Heart left ventricle (tissue), 13 donors: ENCODE measurements at regions not wholly inside any gene's neighbourhood (a gene's known extent, or its start where the extent isn't known, plus 50 kb on each side); places are given as distances from the start of the nearest gene placed in this dataset.

Source experiments
- POLR2A ChIP-seq, 2 donors: fragments of 450-650 bp; IDR thresholded peaks; one replicate each; pipeline ENCODE4 v1.6.1; 2017; ENCODE audit warnings: antibody characterized with exemption in 2 of 2, mild to moderate bottlenecking in 2 of 2, moderate library complexity in 2 of 2
- TF ChIP-seq, protein P1 (sequence below), 12 donors: fragments of 200-600 bp; sonication (generic) in 4 of 12; IDR thresholded peaks; one replicate each; pipeline versions ENCODE4 v1.5.0 to v1.8.0; 2018 to 2022; ENCODE audit warnings: antibody characterized with exemption in 12 of 12, mild to moderate bottlenecking in 5 of 12
- donor health status: ischemic (EF 13 %, LVEDD 7.1; RV severe dilation, severe dysfunction).
- donor health status: DM: no; HTN: yes; CAD: no.
- donor health status: DM: no; HTN: no; CAD: no.
- donor health status: ischemic (EF 25% LVEDD 6.9; RV normal size, moderate dysfunction).
- donor health status: ischemic (EF 25% LVEDD 5.7; RV mildly dilated, moderate dysfunction).
- donor health status: ischemic (EF 35%, LVEDD 5.7; RV mildly dilated, moderate dysfunction).
- donor health status: nonischemic (EF 11% LVEDD 7.7; RV severe dilation, severe dysfunction).
- donor health status: DM: yes; HTN: yes; CAD: no.
- donor health status: PGD.
- donor health status: ischemic (EF 29% LVEDD 5.4; RV normal size, mild dysfunction).
- donor health status: nonischemic (EF 23%, LVEDD 6.1; RV moderate dilation, normal function).

DNA sequence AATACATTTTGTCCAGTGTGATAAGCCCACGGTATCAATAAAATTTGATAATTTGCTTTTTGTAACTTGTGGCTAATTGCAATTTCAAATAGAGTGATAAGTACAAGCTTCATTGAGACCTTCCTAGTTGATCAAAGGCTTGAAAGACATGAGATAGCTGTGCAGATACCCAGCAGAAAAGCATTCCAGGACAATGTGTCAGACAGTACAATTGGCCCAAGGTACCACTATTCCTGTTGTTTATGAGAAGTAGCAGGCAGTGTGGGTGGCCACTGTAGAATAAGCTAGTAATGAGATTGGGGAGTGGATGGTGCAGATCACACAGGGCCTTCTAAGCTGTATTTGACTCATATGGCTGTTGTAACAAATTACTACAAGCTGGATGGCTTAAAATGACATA lies 182.2 kb downstream of the AMY1C start:
- TF ChIP-seq, protein P1, sequence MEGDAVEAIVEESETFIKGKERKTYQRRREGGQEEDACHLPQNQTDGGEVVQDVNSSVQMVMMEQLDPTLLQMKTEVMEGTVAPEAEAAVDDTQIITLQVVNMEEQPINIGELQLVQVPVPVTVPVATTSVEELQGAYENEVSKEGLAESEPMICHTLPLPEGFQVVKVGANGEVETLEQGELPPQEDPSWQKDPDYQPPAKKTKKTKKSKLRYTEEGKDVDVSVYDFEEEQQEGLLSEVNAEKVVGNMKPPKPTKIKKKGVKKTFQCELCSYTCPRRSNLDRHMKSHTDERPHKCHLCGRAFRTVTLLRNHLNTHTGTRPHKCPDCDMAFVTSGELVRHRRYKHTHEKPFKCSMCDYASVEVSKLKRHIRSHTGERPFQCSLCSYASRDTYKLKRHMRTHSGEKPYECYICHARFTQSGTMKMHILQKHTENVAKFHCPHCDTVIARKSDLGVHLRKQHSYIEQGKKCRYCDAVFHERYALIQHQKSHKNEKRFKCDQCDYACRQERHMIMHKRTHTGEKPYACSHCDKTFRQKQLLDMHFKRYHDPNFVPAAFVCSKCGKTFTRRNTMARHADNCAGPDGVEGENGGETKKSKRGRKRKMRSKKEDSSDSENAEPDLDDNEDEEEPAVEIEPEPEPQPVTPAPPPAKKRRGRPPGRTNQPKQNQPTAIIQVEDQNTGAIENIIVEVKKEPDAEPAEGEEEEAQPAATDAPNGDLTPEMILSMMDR (IDR thresholded peaks at IDR 0.05), result no peak
- TF ChIP-seq POLR2A (IDR thresholded peaks at IDR 0.05), result no peak
